HG03558 (cell line): ENCODE measurements at regions not wholly inside any gene's neighbourhood (a gene's known extent, or its start where the extent isn't known, plus 50 kb on each side); places are given as distances from the start of the nearest gene placed in this dataset.

Experiments used
- ATAC-seq: cut with Tn5 transposase; IDR thresholded peaks from one replicate; pipeline ENCODE4 v1.9.1; 2021; ENCODE audit warnings: moderate number of reproducible peaks; ENCODE audit not compliant: unreplicated experiment; ENCODE audit errors: extremely low read depth

GRCh38 chr5:8590959-8591358, 722.0 kb downstream of the MTRR start:
- no peak for ATAC-seq

DNA sequence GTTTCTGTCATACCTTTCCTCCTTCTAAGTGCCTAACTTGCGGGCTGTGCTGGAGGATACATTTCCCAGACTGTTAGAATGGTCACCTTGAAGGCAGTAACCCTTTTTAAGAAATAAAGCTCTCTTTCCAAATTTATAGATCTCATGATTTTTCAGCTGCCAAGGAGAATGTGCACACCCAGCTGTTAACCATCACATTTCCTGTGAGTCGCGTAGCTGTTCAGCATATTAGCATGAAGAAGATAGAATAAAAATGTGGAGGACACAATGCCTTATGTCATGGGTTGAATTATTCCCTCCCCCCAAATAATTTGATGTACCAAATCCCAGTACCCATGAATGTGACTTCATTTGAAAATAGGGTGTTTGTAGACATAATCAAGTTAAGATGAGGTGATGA, 729.4 kb downstream of the MTRR start:
- no peak for ATAC-seq

DNA sequence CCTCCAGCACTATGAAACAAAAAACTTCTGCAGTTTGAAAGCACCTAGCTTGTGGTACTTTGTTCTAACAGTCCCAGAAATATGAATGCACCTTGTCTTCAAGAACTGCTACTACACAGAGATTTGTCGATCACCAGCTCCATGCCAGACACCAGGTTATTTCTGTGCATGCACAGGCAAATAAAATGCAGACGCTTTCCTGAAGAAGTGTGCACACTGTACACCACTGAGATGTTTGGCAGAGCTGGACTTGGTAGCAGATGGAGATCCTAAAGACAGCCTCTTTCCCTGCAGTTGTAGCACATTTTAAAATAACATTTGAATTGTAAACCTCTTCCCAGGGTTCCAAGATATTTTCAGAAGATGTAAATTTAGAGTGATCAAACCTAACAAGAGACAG, 730.0 kb downstream of the MTRR start:
- ATAC-seq: no peak

GRCh38 chr5:8600843-8601242, 731.9 kb downstream of the MTRR start:
- ATAC-seq: no peak

DNA sequence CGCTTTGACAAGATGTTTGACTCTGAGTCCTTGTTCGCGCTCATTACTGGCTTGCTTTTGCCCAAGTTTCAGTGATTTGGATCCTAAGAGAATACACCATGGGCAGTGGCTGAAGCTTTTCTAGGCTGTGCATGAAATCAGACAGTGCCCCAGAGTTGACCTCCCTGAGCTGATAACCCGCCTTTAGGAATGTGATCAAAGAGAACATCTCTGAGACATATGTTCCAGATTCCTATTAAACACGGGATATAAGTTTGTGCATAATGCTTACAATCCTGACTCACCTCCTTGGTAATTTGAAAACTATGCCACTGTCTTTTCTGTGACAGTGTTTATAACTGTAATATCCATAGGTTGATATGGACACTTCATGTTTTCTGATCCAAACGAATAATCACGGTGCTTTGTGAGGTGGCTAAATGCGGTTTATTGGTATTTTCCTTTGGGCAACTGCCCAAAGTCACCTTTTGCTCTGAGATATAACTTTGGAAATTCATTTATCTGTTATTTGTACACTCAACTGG, 732.9 kb downstream of the MTRR start:
- ATAC-seq: no peak

DNA sequence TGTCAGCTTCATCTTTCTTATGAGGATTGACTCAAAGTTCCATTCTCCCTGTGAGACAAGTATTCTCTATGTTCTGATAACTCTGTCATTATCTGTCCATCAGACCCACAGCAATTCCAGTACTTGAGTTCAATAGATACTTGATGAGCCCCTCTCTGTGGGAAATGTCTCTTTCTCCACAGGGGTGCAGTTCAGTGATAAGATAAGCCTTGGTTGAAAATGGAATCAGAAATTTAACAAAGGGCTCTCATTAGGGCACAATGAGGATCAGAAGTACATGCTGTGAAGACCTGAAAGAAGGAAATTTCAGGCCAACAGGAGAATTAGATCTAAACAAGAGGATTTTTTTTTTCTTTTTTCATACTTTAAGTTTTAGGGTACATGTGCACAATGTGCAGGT, 737.3 kb downstream of the MTRR start:
- ATAC-seq: no peak

- no peak for ATAC-seq
Measured at GRCh38 chr5:8611067-8611466, 742.1 kb downstream of the MTRR start.

GRCh38 chr5:8613078-8613685, 744.2 kb downstream of the MTRR start:
- ATAC-seq: no peak

- no peak for ATAC-seq
Measured at GRCh38 chr5:8615142-8615858, 746.4 kb downstream of the MTRR start.

DNA sequence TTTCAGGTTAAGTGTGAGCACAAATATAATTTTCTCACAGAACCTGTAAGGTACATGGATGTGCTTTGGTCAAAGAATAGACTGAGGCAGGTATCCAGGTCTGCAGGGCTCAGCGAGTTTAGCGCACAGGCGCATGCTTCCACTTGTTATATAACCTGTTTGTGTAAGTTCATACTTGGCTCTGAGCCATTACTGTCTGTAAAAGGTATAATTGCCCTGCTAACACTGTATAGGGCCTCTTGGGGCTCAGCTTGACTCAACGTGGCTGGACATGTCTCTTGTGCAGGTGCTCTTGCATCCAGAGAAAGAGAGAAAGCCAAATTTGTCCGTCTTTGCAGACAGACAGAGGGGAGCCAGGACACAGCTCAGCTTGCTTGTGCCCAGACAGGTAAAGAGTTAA, 759.6 kb downstream of the MTRR start:
- ATAC-seq: no peak

DNA sequence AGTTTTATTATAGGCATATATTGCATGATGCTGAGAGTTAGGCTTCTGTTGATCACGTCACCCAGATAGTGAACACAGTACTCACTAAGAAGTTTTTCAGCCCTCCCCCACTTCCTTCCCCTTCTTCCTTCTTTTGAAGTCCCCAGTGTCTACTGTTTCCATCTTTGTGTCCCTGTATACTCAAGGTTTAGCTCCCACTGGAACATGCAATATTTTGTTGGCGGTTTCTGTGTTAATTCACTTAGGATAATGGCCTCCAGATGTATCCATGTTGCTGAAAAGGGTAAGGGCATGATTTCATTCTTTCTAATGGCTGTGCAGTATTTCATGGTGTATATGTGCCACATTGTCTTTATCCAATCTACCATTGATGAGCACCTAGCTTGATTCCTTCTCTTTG, 764.3 kb downstream of the MTRR start:
- no peak for ATAC-seq

- ATAC-seq: no peak
Measured at GRCh38 chr5:8633696-8634095, 764.7 kb downstream of the MTRR start.

DNA sequence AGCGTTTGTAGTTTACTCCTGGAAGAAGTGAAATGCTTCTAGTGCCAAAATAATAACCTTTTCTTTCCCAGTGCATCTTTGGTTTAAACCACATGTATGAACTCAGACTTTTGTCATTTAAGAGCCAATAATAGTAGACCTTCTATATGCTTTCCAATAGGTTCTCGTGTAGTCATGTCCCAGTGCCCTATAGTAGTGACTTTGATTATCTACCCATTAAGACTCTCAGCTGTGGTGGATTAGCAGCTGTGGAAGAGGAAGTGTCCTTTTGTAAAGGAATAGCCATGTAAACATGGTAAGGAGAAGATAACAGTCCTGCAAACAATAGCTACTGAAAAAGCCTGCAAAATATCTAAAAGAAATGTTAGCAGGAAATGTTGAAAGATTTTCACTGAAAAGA, 765.3 kb downstream of the MTRR start:
- no peak for ATAC-seq

- no peak for ATAC-seq
Measured at GRCh38 chr5:8641786-8642505, 773.0 kb downstream of the MTRR start.

- ATAC-seq: no peak
Measured at GRCh38 chr5:8644377-8644776, 775.4 kb downstream of the MTRR start.

GRCh38 chr5:8647111-8647510, 778.2 kb downstream of the MTRR start:
- no peak for ATAC-seq

GRCh38 chr5:8650186-8650585, 781.2 kb downstream of the MTRR start:
- ATAC-seq: no peak

DNA sequence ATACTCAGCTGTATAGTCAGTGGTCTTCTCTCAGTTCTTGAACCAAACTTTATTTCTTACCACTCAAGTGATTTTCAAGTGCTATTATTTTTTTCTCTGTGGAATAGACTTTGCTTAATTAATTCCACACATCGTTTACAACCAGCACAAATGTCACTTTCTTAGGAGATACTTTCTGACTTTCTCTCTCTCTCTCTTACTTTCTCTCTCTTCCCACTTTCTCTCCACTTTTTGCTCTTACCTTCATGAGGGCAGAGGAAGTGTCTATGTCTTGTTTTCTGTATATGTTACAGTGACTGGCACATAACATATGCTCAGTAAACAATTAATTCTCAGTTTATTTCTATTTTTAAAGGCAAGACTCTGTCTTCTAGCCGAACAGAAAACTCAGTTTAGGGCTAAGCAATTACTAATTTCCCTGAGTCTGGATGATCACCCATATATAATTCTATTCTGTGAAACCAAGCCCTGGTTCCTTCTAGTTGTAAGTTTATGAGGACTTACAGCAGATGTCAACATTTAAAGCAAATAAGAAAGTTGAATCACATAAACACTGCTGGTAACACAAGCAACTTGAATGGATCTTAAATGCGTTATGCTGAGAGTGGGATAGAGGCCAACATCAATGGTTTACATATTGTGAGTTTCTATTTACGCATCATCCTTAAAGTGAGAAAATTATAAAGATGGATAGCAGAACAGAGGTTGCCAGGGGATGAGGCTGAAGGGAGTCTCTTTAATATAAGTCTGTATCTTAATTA, 791.4 kb downstream of the MTRR start:
- no peak for ATAC-seq

- no peak for ATAC-seq
Measured at GRCh38 chr5:8663374-8663773, 794.4 kb downstream of the MTRR start.

DNA sequence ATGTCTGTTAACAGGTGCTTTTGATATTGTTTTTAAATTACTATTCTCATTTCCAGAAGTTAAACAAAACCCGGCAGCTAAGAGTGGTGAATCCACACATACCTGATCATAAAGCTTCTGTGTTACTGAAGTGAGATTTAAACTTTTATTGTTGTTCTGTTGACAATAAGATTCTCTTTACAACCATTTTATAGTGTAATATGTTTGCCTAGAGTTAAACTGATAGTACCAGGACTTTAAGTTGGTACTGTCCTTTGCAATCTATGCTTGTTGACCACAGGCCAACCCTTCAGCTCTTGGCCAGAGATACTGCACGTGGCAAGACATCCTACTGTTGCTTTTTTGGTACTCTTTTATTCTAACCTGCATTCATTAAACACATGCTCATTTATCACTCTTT, 806.2 kb downstream of the MTRR start:
- ATAC-seq: no peak

GRCh38 chr5:8676695-8677094, 807.7 kb downstream of the MTRR start:
- ATAC-seq: no peak
